Hematopoietic multipotent progenitor cell (in vitro differentiated cells): ENCODE measurements at regions not wholly inside any gene's neighbourhood (a gene's known extent, or its start where the extent isn't known, plus 50 kb on each side); places are given as distances from the start of the nearest gene placed in this dataset.

Experiments used
- DNase-seq, 3 donors: peaks; one replicate each; pipeline ENCODE4 v3.0.0-alpha.2; 2011 to 2015; ENCODE audit warnings: low read depth in 2 of 3, low spot score in 2 of 3

GRCh38 chr5:101937041-101937440 is 359.0 kb downstream of the SLCO4C1 start:
- DNase-seq: no peak

- no peak for DNase-seq
Observed at GRCh38 chr5:101935086-101935485, 361.0 kb downstream of the SLCO4C1 start.

GRCh38 chr5:101932599-101932998 is 363.5 kb downstream of the SLCO4C1 start:
- DNase-seq: no peak

- no peak for DNase-seq
Observed at GRCh38 chr5:101929628-101930027, 366.5 kb downstream of the SLCO4C1 start.

GRCh38 chr5:101917166-101917565 is 378.9 kb downstream of the SLCO4C1 start:
- no peak for DNase-seq

- DNase-seq: no peak
Observed at GRCh38 chr5:101915554-101915953, 380.5 kb downstream of the SLCO4C1 start.

GRCh38 chr5:101904736-101905135 is 391.3 kb downstream of the SLCO4C1 start:
- DNase-seq: no peak

GRCh38 chr5:101897914-101898313 is 398.2 kb downstream of the SLCO4C1 start:
- no peak for DNase-seq

- no peak for DNase-seq
Observed at GRCh38 chr5:101894985-101895384, 401.1 kb downstream of the SLCO4C1 start.

- no peak for DNase-seq
Observed at GRCh38 chr5:101878190-101878589, 417.9 kb downstream of the SLCO4C1 start.

GRCh38 chr5:101877451-101877850 is 418.6 kb downstream of the SLCO4C1 start:
- DNase-seq: no peak

GRCh38 chr5:101866473-101866872 is 429.6 kb downstream of the SLCO4C1 start:
- DNase-seq: no peak

- DNase-seq: no peak
Observed at GRCh38 chr5:101860563-101860962, 435.5 kb downstream of the SLCO4C1 start.

- DNase-seq: no peak
Observed at GRCh38 chr5:101860145-101860544, 435.9 kb downstream of the SLCO4C1 start.

GRCh38 chr5:101846496-101846895 is 449.6 kb downstream of the SLCO4C1 start:
- no peak for DNase-seq

GRCh38 chr5:101843055-101843454 is 453.0 kb downstream of the SLCO4C1 start:
- no peak for DNase-seq

- no peak for DNase-seq
Observed at GRCh38 chr5:101838435-101838834, 457.6 kb downstream of the SLCO4C1 start.

- DNase-seq: no peak
Observed at GRCh38 chr5:101829255-101829654, 466.8 kb downstream of the SLCO4C1 start.

- no peak for DNase-seq
Observed at GRCh38 chr5:101811466-101811865, 484.6 kb downstream of the SLCO4C1 start.

GRCh38 chr5:101806410-101806809 is 489.7 kb downstream of the SLCO4C1 start:
- DNase-seq: no peak

GRCh38 chr5:101796427-101796826 is 499.7 kb downstream of the SLCO4C1 start:
- no peak for DNase-seq

GRCh38 chr5:101788797-101789196 is 507.3 kb downstream of the SLCO4C1 start:
- DNase-seq: no peak

GRCh38 chr5:101785090-101785489 is 511.0 kb downstream of the SLCO4C1 start:
- DNase-seq: no peak
